Caki2 (cell line): ENCODE measurements at regions not wholly inside any gene's neighbourhood (a gene's known extent, or its start where the extent isn't known, plus 50 kb on each side); places are given as distances from the start of the nearest gene placed in this dataset.

Source experiments
- DNase-seq: peaks from one replicate; pipeline ENCODE4 v3.0.0-alpha.2; 2015; ENCODE audit warnings: low read depth
- in situ Hi-C: cut with HindIII; loops from 2 replicates; pipeline ENCODE4 v1.10.0; 2016; ENCODE audit warnings: low sequenced_read_pairs, low pct_unique_long_range_greater_than_20kb, mixed read lengths

DNA sequence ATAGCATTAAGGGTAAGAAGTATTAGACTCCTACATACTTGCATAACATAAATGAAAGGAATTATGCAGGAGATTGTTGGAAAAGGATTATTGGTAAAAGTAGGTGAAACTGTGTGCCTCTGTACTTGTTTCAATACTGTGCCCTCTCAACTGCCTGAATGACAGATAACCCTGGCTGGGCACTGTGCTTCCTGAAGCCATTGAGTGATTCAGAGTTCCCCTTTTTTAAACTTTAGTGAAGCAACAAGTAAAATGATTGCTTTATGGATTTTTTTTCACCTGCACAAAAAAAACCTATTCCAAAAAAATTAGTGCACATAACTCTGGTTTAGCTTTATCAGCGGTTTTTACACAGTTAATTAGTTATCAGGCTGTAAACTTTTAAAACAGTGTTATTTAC, 204.8 kb downstream of the TRAM1L1 start:
- in situ Hi-C loops, result no loop called here
- no peak for DNase-seq

DNA sequence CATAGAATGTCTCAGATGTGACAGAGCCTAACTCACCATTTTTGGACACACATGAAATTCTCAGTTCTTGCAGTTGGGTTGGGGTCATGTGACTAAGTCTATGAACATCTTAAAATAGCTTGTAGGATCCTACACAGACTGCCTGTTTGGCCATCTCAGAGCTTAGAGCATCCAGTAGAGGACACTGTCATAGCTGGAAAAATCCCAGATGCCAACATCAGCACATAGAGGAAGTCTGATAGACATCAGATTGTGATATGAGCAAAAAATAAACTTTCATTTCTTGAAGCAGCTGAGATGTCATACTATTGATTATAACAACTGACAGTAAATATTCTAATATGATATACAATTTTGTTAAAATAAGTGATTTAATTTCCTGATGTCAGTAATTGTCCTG, 207.1 kb downstream of the TRAM1L1 start:
- DNase-seq, result no peak
- in situ Hi-C loops, result no loop called here

DNA sequence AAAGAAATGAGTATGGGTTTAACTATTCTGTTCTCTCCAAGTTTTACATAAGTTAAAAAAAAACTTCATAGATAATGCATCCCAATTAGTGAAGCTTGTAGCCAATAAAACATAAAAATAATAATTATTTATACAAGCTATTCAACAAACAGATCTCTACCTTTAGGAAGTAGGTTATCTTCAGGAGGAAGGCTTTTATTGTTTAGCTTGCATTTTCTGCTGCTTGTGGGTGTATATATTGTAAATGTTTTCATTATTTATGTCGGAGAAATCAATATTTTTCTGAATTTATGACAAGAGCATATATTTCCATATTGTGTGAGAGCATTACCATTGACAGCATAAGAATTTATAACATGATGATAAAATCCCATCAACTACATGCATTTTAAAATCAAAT, 208.3 kb downstream of the TRAM1L1 start:
- in situ Hi-C loops, result no loop called here
- no peak for DNase-seq

DNA sequence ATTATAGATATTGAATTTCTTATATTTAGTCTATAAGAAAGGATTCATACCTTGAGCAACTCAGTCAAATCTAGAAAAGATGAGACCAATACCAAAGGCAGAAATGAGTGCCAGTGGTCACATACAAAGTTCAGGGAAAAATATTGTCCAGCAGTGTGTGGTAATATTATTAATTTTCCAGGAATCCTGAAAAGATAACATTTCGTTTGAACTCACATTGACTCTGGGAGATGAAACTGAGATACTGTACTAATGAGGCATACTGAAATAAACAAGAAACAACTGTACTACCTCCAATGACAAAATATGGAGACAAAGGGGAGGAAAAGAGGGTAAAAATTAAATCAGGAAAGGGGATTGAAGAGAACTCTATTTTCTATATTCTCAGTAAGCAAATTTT, 212.4 kb downstream of the TRAM1L1 start:
- DNase-seq, result no peak
- in situ Hi-C loops, result no loop called here

DNA sequence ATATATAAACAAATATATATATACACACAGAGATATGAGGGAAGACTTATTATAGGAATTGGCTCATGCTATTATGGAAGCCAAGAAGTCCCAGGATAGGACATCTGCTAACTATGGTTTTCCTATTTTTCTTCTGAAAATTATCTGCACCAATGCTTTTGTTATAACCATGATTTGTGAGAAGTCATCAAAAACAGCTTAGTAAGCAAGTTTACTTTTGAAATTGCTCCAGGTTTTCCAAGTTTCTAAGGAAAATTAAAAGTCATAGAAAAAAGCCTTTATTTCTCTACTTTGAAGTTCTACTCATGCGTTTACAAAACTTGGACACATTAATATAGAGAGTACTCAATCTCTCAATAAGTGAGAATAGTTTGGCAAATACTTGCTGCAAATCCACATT, 213.1 kb downstream of the TRAM1L1 start:
- DNase-seq, result no peak
- in situ Hi-C loops, result no loop called here

DNA sequence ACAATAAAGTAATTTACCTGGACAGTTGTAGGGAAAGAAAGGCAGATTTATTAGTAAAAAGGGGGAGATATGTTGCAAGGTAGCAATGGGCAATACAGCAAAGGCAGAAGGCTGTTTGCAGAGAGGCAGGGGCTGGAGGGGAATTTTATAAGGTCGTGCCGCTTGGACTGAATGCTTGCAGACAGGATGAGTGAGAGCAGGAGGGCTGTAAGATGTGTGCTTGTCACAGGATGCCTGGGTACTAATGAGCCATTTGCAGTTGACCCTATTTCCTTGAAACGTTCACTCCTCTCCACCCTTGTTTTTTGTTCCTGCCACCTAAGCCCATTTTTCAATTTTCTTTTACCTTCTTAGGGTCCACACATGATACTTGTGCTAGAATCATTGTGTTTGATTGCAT, 214.7 kb downstream of the TRAM1L1 start:
- in situ Hi-C loops, result no loop called here
- DNase-seq, result no peak

DNA sequence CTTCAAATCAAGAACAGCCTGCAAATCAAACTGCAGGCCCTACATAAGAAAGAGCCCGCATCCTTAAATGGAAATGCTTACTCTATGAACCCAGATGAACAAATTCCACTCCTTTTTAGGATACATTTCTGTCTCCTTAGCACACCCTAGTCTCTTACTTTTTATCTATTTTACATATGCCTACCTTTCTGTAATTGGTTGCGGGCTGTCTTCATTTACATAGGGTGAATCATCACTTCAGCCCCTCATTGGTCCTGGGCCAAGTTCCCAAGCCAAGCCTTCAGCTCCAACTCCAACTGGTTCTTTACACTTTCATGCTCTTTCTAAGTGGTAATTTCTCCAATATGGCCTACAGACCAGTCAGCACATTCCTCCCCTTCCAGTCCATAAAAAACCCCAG, 219.3 kb downstream of the TRAM1L1 start:
- in situ Hi-C loops, result no loop called here
- DNase-seq, result peak; percentile 63

DNA sequence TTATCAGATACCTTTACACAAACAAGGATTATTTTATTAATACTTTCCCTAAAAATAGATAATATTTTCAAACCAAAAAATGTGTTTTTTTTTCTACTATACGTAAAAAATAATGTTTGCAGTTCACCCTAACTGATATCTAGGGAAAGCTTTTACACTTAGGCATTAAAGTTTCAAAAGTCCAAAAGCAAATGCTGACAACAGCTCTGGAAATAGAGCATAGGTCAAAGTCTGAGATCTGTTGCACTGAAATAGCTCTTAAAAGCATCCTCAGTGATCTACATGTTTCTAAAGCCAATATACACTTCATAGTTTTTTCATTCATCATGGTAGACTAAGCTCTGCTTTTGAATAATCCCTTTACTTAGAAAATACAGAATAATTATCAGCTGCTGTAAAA, 222.8 kb downstream of the TRAM1L1 start:
- no peak for DNase-seq
- in situ Hi-C loops, result no loop called here

DNA sequence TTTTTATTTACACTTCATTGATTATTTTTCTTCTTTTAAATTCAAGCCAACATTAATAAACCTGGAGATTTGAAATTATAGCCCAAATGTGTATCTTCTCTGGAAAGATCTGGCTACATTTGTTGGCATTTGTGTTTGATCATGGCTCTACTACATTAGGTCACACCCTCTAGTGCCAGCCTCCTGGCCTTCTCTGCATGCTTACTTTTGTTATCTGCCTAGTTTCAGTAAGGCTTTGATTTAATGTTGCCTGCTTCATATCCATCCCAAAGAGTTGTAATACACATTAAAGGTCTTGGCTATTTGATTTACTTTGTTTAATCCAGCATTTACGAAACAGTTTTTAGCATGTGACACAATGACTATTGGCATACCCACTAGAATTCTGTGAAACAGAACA, 224.5 kb downstream of the TRAM1L1 start:
- no peak for DNase-seq
- in situ Hi-C loops, result no loop called here

DNA sequence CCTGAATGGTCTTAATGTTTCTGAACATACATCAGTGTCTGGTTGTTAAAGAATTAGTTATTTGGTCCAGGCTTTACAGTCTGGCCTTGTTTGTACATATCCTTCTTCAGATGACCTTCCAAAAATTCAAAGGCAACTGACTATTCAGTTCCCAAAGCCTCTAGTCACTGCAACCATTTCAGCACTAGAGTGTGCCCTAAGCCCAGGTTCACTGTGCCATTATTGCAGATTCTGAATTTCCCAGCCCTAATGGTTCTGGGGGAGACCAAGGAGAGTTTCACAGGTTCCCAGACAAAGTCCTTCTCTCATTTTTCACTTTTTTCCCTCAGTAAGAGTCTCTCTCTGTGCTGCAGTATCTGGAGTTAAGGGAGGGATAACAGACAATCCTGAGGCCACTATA, 235.8 kb downstream of the TRAM1L1 start:
- DNase-seq, result no peak
- in situ Hi-C loops, result no loop called here

DNA sequence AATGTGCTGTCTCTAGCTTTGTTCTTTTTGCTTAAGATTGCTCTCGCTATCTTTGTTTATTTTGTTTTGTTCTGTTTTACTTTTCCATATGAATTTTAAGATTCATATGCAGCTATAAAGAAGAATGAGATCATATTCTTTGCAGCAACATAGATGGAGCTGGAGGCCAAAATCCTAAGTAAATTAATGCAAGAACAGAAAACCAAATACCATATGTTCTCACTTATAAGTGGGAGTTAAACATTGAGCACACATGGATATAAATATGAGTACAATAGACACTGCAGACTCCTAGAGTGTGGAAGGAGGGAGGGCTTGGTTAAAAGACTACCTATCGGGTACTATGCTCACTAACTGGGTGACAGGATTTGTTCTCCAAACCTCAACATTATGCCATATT, 237.8 kb downstream of the TRAM1L1 start:
- in situ Hi-C loops, result no loop called here

DNA sequence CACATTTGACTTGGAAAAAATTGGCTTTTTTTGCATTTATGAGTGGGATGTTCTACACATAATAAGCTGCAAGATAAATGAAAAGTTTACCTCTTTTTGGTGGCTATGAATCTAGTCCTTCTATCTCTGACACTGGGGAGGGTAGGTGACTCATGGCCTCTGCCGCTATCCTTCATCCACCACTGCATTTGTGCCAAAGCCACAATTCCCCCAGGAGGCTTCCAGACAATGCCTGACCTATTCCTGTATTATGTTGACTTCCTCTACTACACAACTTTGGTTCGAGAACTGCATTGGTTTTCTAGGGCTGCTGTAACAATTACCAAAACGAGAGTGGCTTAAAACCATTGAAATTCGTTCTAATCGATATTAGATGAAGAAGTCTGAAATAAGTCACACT, 245.6 kb downstream of the TRAM1L1 start:
- no peak for DNase-seq
- in situ Hi-C loops, result no loop called here

More for the DNA sequence above, 237.8 kb downstream of the TRAM1L1 start:
- no peak for DNase-seq

DNA sequence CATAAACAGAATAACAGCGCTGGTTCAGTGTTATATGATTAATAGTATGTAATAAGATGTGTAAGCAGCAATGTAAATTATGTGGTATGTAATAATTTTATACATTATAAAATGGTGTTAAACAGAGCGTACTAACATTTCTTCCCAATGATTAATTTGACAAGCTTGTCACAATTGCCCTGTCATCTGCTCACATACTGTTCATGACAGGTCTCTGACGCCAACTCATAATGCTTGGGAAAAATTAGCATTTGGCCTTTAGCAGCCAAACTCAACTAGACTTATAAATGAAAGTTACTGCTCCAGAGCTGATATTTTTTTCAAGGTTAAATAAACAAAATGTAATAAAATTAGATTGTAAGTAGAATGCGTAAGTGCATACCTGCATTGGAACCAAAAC, 246.8 kb downstream of the TRAM1L1 start:
- in situ Hi-C loops, result no loop called here
- DNase-seq, result no peak

DNA sequence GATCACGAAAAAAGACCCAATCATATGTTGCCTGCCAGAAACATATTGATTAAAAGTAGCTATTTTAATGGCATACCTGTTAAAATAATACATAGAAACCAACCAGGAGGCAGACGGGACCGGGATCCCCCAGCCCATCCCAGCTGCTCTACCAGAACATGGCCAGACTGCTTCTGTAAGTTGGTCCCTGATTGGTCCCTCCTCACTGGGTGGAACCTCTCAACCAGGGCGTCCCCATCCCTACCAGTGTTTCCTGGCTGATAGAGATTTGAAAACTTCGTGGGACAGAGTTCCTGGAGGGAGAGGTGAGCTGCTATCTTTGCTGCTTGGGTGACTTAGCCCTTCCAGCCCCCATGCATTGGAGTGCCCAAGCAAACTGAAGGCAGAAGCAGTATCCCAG, 256.2 kb downstream of the TRAM1L1 start:
- no peak for DNase-seq
- in situ Hi-C loops, result no loop called here

DNA sequence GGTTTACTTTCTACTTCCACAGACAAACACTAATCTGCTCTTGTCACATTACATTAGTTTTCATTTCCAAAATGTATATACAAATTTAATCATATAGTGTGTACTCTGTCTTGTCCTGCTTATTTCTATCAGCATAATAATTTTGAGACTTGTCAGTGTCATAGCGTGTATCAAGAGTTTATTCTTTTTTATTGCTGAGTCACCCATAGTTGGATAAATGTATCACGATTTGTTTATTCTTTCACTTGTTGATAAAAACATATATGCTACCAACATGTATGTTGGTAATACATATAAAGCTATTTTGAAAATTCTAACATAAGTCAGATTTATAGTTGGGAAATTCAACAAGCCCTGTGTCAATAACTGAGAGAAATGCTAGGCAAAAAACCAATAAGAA, 261.2 kb downstream of the TRAM1L1 start:
- in situ Hi-C loops, result no loop called here
- DNase-seq, result no peak

DNA sequence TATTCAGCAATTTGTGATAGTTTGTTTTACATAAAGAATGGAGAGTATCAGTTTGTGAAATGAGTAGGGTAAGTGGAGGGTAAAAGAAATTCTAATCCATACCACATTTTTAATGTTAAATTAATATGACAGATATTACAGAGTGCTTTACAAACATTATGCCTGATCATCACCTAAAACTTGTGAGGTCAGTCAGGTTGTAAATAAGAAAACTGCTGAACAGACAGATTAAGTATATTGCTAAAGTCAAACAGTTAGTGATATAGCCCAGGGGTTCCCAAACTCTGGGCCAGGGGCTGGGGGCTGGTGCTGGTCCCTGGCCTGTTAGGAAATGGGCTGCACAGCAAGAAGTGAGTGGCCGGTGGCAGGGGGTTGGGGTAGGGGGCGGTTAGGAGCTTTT, 273.6 kb downstream of the TRAM1L1 start:
- in situ Hi-C loops, result no loop called here
- no peak for DNase-seq

DNA sequence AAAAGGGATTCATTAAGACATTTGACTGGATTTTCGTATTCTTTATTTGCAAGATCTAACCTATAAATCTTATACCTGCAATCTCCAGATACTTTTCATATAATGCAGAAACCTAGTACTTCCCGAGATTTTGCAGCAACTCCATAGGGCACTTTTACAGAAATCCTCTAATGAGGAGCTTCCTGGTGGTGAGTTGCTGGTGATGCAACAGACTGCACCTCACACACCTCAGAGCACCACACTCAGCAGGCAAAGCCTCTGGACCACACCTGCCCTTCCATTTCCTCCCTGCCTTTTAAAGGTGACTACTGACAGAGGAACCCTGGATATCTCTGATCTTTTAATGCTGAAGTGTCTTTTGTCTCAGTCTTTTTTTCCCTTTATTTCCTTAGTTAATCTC, 289.4 kb downstream of the TRAM1L1 start:
- no peak for DNase-seq
- in situ Hi-C loops, result no loop called here

DNA sequence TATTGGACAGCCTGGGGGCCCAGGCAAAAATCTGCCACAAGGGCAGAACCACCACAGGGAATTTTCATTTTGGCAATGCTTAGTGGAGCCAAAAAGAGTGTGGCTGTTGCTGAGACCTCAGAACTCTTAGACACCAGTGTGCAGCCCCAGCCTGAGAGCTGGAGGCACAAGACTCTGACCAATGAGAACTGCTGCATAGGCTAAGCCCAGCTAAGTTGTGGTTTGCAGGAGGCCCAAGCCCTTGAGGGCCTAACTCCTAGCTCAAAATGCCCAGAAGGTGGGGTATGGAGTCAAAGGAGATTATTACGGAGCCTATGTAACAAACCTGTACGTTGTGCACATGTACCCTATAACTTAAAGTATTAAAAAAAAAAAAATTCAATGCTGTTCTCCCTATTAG, 296.7 kb downstream of the TRAM1L1 start:
- no peak for DNase-seq
- in situ Hi-C loops, result no loop called here

DNA sequence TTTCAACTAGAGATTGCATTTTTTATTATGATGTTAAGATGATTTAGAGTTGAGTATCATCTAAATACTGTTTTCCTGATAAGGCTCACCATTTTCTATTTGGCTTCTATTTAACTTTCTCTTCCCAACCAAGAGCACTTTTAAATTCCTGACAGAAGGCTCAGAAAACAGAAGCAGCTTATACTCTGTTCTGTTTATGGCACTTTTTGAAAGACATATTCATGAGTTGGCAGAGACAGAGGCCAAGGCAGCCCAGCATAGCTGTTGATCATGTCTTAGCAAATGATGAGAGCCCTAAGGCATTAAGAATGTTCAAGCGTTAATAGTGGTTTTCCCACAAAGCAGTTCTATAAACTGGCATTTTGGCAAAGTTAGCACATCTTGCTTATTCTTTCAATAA, 330.3 kb downstream of the TRAM1L1 start:
- in situ Hi-C loops, result no loop called here
- no peak for DNase-seq

DNA sequence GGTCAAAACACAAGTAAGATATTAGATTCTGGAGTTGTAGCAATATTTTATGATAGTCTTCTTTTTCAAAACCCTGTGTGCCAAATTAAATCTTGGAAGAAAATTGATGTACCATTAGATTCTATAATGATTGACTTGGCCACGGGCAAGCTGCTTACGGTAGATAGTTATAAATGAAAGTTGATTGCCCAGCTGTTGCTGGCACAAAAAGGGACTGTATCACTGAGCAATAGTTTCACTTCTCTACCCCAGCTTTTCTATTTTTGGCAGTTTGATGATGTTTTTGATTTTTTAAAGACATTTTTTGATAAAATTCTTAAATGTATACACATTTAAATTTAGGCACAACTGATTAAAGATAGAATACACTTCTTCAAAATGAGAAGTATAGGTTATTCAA, 333.3 kb downstream of the TRAM1L1 start:
- in situ Hi-C loops, result no loop called here
- DNase-seq, result no peak

DNA sequence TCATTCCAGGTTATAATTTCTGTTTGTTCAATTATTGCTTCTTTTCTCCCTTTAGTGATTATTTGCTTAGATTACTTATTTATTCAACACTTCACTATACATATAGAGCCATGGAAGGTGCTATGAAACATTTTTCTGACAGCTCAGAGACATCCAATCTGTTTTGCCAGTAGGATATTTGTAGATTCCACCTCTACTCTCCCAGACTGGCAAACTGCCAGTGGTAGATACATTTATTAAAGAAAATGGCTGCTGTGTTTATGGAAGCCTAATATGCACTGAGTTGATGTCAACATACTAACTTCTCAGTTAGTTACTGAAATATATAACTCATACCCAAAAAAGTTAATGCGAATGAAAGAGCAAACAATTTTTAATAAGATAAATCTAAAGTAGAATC, 348.6 kb downstream of the TRAM1L1 start:
- DNase-seq, result no peak
- in situ Hi-C loops, result no loop called here
